ENCODE measurements at regions not wholly inside any gene's neighbourhood (a gene's known extent, or its start where the extent isn't known, plus 50 kb on each side); places are given as distances from the start of the nearest gene placed in this dataset.

DNA sequence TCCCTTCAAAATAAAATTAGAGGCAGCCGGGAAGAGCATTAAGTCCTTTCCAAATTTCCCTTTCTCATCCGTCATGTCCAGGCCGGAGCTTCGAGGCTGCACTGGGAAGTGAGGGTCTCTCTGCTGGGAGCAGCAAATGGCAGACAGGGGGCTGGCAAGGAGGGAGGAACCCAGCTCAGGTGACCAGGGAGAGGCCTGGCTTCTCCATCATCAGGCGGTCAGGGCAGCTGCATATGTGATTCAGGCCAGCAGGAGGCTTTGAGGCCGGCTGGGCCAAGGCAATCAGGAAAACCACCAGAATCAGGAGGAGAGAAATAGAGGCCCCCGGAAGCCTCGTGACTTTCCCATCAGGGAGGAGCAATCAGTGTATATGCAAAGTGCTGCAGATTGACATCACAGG is 85.0 kb upstream of the RPL38 start:
- H3K27ac Mint-ChIP-seq, result peak overlapping the region; percentile 76
- Histone ChIP-seq H3K4me2 (peak overlapping the region; percentile 31), H3K27ac (no peak overlapping the region), H4K20me1 (ENCODE audit: low read depth) (no peaks in the 10 kb centered on the region), H3K9ac (no peak overlapping the region), H3K79me2 (ENCODE audit: low read depth) (no peaks in the 10 kb centered on the region), H3K9me3 (ENCODE audit: low read depth) (no peaks in the 10 kb centered on the region), H2AFZ (replicated peaks) (peak overlapping the region; percentile 45), H3K27me3 (no peaks in the 10 kb centered on the region), H3F3A (ENCODE audit: low read depth) (peaks cover 18% of the 10 kb centered on the region), H3K4me1 (peaks cover 30% of the 10 kb centered on the region), H3K4me3 (no peak overlapping the region), H3K36me3 (no peaks in the 10 kb centered on the region)
- H3K27me3 Mint-ChIP-seq (ENCODE audit: insufficient read depth, low read depth), result no peaks in the 10 kb centered on the region
- peak; percentile 79 for DNase-seq (ENCODE audit: low spot score)
- peak overlapping the region; percentile 33 for H3K4me3 Mint-ChIP-seq
- TF ChIP-seq, protein P1, sequence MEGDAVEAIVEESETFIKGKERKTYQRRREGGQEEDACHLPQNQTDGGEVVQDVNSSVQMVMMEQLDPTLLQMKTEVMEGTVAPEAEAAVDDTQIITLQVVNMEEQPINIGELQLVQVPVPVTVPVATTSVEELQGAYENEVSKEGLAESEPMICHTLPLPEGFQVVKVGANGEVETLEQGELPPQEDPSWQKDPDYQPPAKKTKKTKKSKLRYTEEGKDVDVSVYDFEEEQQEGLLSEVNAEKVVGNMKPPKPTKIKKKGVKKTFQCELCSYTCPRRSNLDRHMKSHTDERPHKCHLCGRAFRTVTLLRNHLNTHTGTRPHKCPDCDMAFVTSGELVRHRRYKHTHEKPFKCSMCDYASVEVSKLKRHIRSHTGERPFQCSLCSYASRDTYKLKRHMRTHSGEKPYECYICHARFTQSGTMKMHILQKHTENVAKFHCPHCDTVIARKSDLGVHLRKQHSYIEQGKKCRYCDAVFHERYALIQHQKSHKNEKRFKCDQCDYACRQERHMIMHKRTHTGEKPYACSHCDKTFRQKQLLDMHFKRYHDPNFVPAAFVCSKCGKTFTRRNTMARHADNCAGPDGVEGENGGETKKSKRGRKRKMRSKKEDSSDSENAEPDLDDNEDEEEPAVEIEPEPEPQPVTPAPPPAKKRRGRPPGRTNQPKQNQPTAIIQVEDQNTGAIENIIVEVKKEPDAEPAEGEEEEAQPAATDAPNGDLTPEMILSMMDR (IDR thresholded peaks at IDR 0.05), result peak; percentile 51
- no peak for TF ChIP-seq EZH2phosphoT487 (IDR thresholded peaks at IDR 0.05)
- TF ChIP-seq EZH2 (IDR thresholded peaks at IDR 0.05), result peak; percentile 30
- H3K9me3 Mint-ChIP-seq, result peaks cover 3% of the 10 kb centered on the region
- peaks cover 54% of the 10 kb centered on the region for H3K4me1 Mint-ChIP-seq
- H3K36me3 Mint-ChIP-seq, result no peaks in the 10 kb centered on the region

DNA sequence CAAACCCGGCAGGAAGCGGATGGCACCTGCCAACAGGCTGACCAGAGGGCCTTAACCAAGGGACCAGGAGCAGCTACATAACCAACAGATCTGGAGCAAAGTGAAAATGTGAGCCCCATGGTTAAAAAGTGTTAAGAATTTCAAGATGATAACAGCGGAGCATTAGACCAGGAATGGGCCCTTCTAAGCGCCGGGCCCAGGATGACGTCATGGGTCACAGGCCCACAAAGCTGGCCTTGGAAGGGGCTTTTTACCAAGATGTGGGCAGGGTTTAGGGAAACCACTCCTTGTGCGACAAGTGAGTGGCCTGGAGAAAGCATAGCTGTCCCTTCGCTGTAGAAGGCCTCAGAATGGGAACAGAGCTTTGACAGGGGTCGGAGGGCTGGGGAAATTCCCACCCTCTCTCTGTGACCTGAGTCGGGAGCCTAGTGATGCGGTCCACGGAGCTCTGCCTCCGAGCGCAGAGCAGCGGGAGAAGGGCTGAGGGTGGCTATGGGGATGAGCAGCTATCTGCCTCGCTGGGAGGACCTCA is 84.4 kb upstream of the RPL38 start:
- Histone ChIP-seq H3K27ac (no peak overlapping the region), H2AFZ (replicated peaks) (peak overlapping the region; percentile 45), H3K27me3 (no peaks in the 10 kb centered on the region), H3F3A (ENCODE audit: low read depth) (peaks cover 18% of the 10 kb centered on the region), H3K9ac (no peak overlapping the region), H3K4me1 (peaks cover 30% of the 10 kb centered on the region), H3K9me3 (ENCODE audit: low read depth) (no peaks in the 10 kb centered on the region), H3K36me3 (no peaks in the 10 kb centered on the region), H3K4me3 (no peak overlapping the region), H3K79me2 (ENCODE audit: low read depth) (no peaks in the 10 kb centered on the region), H3K4me2 (peak overlapping the region; percentile 31), H4K20me1 (ENCODE audit: low read depth) (no peaks in the 10 kb centered on the region)
- Mint-ChIP-seq H3K4me1 (peaks cover 56% of the 10 kb centered on the region), H3K27me3 (ENCODE audit: insufficient read depth, low read depth) (no peaks in the 10 kb centered on the region), H3K9me3 (peaks cover 3% of the 10 kb centered on the region), H3K4me3 (peak overlapping the region; percentile 14), H3K27ac (no peak overlapping the region), H3K36me3 (no peaks in the 10 kb centered on the region)
- TF ChIP-seq, protein P1 (IDR thresholded peaks at IDR 0.05), result no peak
- TF ChIP-seq EZH2 (IDR thresholded peaks at IDR 0.05) (no peak), EZH2phosphoT487 (IDR thresholded peaks at IDR 0.05) (no peak)
- no peak for DNase-seq (ENCODE audit: low spot score)

DNA sequence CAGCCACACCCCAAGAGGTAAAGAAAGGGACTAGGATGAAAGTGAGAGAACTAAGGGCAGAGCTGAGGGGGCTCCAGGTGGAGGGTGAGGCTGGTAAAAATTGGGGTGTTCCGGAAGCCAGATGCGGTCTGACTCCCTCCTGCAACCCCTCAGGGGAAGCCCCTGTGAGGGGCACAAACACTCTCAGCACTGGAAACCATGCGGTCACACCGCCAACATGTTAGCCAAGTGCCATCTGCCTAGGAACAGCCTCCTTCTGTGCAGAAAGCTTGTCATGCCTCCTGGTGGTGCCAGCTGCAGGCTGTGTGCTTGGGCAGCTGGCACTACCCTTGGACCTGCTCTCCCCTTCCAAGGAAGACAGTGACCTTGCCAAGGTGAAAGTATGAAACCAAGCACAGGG is 83.5 kb upstream of the RPL38 start:
- Histone ChIP-seq H3K27ac (no peak overlapping the region), H3K4me2 (no peak overlapping the region), H3K9ac (no peak overlapping the region), H3K36me3 (no peaks in the 10 kb centered on the region), H3K4me1 (peaks cover 30% of the 10 kb centered on the region), H4K20me1 (ENCODE audit: low read depth) (no peaks in the 10 kb centered on the region), H3K4me3 (no peak overlapping the region), H3F3A (ENCODE audit: low read depth) (peaks cover 18% of the 10 kb centered on the region), H3K27me3 (no peaks in the 10 kb centered on the region), H3K9me3 (ENCODE audit: low read depth) (no peaks in the 10 kb centered on the region), H2AFZ (replicated peaks) (no peak overlapping the region), H3K79me2 (ENCODE audit: low read depth) (no peaks in the 10 kb centered on the region)
- Mint-ChIP-seq H3K4me3 (no peak overlapping the region), H3K4me1 (peaks cover 56% of the 10 kb centered on the region), H3K36me3 (no peaks in the 10 kb centered on the region), H3K9me3 (peaks cover 3% of the 10 kb centered on the region), H3K27ac (peak overlapping the region; percentile 62), H3K27me3 (ENCODE audit: insufficient read depth, low read depth) (no peaks in the 10 kb centered on the region)
- DNase-seq (ENCODE audit: low spot score), result no peak
- no peak for TF ChIP-seq EZH2phosphoT487 (IDR thresholded peaks at IDR 0.05)
- TF ChIP-seq EZH2 (IDR thresholded peaks at IDR 0.05), result no peak
- TF ChIP-seq, protein P1 (IDR thresholded peaks at IDR 0.05), result no peak

Measured in neural progenitor cell (in vitro differentiated cells).